Stimulated activated CD8-positive, alpha-beta memory T cell treated with anti-CD3 and anti-CD28 coated beads, Interleukin-12 subunit alpha, Interleukin-12 subunit beta, amount 100 ng/mL, for 24 hours (primary cell): ENCODE measurements at regions not wholly inside any gene's neighbourhood (a gene's known extent, or its start where the extent isn't known, plus 50 kb on each side); places are given as distances from the start of the nearest gene placed in this dataset.

Experiments used
- DNase-seq: peaks from one replicate; pipeline ENCODE4 v3.0.0-alpha.2; 2020; ENCODE audit errors: extremely low read depth

DNA sequence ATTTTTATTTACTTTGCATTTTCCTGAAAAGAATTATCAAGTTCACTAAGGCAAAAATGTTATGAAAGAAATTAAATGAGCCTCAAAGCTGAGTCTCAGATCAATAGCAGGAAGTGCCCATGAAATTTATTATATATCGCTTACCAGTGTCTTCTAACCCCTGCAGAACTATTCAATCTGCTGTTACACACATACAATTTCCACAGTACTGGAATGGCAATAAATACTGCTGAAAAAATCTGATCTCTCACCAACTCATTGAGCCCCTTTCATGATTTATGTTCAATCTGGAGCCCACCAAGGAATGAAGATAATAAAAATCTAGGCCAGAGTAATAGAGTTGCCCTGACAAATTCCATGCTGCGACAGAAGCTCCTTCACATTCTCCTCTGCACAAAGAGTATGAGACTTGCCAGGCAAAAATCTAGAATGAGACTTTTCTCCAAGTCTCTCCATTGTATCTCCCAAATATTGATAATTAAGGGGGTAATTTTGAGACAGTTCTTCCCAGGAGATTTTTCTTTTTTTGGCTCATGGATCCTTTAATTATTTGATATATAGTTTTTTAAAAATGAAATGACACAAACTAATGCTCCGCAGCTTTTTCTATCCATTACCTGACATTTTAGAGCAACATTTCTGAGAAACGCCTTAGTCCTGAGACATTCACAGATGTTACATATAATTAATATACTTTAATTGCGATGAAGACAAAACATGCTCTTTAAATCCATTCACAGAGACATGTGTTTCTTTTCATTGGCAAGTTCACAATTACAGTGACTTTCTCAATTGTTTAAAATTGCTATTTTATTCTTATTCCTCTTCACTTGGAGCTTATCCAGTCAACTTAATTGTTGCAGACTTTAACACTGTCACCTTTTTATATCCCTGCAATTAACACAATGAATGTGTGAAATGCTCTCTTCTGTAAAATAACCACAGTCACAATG, 1020.4 kb downstream of the CBLN2 start:
- DNase-seq = no peak

DNA sequence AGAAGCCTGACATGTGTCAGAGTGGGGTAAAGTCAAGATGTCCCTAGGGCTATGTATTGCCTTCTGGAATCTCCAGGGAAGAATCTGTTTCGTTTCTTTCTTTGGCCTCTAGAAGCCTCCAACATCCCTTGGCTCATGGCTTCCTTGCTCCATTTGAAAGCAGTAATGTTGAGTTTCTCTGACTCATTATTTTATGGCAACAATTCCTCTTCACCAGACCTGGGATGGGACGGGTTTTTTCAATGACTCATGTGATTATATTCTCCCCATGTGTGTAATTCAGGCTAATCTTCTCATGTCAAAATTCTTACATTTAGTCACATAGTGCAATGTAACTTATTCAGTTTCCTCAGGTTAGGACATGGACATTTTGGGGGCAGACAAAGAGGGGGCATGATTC, 1038.6 kb downstream of the CBLN2 start:
- no peak for DNase-seq

DNA sequence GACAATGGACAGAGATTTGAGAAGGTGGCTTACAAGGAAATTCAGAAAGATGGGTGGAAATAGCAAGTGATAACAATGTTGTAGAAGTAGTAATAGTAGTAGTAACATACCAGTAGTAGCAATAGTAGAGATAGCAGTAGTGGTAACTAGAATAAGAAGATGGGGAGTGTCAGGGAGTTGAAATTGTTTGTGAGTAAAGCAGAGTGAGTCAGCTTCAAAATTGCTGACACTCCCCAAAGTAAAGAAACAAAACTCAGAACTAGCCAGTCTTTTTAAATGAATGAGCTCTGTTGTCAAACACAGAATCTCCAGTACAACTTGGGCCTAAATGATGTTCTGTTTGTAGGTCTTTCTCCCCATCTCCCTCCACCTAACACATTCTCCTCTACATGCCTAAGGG, 1040.9 kb downstream of the CBLN2 start:
- no peak for DNase-seq

DNA sequence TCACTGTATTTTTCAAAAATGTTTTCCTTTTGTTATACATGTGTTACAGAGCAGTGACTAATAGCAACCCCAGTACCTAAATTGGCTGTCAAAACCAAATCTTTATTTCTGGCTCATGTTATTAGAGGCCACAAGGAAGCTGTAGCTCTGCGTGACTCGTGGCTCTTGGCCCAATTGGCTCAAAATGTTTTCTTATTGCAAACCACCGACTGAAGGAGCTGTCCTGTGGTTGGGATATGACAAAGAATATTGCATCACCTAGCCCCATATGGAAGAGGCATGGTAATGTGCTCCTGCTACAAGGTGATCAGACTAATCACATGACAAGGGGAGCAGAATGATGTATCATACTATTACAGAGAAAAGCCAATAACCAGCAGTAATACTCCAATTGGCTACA, 1058.5 kb downstream of the CBLN2 start:
- DNase-seq = no peak

DNA sequence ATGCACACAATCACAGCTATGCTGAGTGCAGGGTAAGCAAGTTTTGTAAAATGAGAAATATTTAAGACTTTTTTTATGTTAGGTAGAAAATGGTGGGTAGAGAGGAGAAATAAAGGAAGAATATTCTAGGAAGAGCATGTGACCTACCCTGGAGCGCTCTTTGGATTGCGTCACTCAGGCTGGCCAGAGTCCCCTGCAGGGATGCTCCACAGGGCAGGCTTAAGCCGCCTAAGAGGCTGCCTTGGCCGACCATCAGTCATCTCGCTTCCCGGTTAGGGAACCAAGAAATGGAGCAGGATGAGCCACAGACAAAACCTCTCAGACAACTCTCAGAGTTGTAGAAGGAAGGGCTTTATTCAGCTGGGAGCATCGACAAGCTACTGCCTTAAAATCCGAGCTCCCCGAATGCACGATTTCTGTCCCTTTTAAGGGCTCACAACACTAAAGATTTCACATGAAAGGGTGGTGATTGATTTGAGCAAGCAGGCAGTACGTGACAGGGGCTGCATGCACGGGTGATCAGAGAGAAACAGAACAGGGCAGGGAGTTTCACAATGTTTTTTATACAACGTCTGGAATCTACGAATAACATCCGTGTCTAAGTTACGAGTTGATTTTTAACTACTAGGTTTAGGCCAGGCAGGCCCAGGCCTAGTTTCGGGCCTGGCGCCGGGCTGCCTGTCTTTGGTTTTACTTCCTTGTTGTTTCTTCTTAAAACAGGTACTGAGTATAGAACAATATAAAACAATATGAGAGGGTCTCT, 1072.0 kb downstream of the CBLN2 start:
- no peak for DNase-seq

DNA sequence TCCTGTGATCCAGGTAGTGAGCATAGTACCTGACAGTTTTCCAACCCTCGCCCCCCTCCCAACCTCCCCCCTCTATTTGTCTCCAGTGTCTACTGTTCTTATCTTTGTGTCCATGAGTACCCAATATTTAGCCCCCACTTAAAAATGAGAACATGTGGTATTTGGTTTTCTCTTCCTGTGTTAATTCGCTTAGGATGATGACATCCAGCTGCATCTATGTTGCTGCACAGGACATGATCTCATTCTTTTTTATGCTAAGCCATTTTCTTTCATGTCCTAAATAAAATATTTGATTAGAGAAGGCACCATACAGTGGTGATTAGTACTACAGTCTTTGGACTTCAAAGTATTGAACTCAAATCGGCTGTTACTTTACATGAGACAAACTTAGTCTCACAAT, 1087.9 kb downstream of the CBLN2 start:
- no peak for DNase-seq

DNA sequence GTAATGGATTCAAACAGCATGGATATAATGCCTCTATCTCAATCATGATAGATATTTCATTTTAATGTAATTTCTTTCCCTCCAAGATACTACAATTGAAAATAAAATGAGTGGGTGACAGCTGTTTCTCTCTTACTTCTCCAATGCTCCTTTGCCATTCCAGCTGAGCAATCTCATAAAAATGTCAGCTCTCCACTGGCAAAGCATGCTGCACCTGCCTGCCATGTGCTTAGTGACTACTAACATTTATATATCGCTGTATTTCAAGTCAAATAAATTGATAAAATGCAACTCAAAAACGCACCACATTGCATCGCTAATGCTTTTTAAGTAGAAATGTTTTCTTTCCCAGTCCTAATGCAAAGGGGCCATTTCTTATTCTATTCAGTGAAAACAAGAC, 1093.9 kb downstream of the CBLN2 start:
- no peak for DNase-seq

DNA sequence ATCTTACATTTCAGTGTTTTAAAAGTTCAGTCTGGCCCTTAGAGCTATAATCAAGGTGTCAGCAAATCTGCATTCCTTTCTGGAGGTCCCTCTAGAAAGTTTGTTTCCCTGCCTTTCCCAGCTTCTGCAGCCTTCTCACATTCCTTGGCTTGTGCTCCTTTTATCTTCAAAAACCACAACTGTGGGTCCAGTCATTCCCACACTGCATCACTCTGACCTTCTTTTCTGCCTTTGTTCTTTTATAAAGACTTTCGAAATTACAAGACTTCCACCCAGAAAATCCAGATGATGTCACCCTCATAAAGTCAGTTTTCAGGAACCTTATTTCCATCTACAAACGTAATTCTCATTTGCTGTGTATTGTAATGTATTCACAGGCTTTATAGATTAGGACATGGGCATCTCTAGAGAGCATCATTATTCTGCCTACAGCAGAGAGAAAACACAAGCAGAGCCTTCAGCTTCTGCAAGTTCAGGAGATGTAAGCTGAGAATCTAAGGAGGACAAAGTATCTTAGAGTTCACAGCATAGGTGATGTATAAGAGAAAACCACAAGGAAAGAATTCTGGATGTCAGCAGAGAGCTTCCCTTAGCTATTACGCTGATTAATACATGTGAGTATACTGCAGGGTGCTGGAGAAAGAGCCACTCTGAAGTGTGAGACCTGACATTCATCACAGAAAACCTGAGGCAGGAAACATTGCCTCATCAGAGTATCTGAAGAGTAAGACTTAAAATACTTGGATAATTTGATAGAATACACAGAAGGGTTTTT, 1100.2 kb downstream of the CBLN2 start:
- no peak for DNase-seq

DNA sequence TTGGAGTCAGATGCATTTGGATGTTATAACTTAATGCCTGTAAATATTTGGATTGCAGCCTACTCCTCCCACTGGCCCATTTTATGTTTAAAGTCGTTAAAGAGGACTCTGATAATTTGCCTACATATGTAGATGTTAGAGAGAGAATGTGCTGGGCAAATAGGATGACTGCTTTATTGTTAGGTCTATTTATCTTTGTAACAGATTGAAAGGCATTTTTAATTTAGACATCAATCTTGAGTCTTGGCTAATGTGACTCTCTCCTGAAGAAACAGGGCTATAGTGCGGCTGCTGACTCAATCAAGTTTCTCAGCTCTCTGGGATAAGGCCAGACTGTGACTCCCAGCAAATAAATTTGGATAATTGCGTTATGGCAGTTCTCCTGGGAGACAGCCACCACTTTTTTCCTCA, 1101.4 kb downstream of the CBLN2 start:
- no peak for DNase-seq

DNA sequence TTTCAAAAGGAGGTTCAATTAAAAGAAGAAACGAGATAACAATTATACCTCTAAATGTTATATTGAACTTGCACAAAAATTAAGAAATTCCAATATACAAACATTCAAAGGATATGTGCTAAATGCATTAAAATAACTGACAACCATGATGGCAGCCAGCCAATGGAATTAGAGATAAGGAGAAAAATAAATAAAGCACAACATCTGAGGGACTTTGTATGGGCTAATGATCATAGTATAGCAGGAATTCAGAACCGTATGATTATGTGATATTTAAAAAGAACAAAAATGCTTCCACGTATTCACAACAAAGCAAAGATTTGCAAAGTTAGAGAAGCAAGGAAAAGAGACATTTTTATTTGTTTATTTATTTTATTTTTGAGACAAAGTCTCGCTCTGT, 1103.0 kb downstream of the CBLN2 start:
- no peak for DNase-seq

DNA sequence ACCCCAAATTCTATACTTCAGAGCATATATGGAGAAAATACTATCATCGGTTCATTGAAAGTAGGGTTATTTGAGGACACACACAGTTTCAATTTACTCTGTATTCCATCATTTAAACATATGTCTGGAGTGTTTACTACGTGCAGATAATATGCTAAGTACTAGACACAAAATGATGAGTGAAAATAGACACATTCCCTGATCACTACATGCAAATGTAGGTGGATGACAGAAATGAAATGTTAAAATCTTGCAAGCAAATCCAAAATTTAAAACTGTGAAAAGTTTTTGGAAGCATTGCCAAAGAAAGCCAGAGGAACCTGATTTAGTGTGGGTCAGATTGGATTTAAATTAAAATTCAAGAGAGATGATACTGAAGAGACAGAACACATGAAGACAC, 1106.6 kb downstream of the CBLN2 start:
- no peak for DNase-seq

DNA sequence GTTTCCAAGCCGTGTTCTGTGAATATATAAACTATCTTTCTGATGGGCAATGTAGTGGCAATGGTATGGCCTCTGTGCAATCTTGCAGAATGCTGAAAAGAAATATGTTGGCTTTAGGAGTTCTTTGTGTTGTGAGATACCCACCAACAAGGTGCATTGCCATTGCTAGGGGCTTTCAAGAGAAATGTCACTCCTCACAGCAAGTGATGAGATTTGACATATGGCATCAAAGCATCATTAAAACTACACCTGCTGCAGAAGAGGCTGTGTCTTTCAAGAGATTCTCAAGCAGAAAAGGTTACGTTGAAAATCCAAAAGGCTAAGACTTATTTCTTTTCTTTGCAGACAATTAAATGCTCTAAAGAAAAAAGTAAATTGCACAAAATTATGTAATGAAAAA, 1110.8 kb downstream of the CBLN2 start:
- no peak for DNase-seq

DNA sequence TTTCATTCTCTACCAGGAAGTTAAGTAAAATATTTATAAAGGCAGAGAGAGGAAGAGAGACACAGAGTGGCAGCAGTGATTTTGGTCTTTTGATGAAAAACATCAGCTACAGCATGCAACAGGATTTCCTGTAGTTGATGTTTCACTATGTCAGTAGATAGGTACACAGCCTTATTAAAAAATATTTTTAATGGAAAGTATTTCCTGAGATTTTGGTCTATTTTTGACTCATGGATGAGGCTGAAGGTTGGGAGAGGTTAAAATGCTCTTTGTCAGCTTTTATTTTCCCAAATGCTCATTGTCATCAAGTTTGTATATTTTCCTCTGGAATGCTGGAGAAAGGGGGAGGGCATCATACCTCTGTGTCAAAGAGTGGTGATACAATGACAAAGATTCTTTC, 1112.5 kb downstream of the CBLN2 start:
- DNase-seq = no peak

DNA sequence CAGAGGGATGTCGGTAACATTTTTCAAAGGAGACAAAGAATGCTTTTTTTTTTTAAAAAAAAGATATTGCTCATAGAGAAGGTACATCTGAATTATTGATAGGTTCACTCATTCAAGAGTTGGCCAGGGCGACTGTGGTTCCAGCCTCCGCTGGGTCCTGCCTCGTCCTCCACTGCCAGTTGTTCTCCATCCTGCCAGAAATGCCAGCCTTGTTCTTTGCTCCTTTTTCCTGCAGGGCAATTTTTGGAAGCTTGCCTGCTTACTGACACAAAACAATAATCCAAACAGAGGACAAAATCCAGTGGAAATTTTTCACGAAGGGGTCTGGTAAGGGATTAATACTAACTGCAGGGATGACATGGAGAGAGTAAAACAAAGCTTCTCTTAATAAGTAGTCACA, 1113.0 kb downstream of the CBLN2 start:
- DNase-seq = no peak

DNA sequence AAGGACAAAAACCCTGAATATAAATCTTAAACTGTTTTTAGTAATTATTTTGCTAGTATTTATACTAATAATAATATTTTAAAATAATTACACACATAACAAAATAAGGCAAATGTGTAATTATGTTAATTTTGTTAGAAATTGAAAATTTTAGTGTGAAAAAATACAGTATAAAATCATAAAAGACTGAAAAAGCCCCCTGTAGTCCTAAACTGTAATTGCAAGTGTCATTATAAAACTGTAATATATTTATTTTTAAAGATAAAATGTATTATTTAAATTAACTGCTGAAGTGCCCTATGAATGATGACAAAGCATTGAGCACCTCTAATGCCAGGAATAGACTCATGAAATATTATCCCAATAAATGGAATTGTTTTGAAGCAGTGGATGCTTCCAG, 1117.7 kb downstream of the CBLN2 start:
- DNase-seq = no peak

DNA sequence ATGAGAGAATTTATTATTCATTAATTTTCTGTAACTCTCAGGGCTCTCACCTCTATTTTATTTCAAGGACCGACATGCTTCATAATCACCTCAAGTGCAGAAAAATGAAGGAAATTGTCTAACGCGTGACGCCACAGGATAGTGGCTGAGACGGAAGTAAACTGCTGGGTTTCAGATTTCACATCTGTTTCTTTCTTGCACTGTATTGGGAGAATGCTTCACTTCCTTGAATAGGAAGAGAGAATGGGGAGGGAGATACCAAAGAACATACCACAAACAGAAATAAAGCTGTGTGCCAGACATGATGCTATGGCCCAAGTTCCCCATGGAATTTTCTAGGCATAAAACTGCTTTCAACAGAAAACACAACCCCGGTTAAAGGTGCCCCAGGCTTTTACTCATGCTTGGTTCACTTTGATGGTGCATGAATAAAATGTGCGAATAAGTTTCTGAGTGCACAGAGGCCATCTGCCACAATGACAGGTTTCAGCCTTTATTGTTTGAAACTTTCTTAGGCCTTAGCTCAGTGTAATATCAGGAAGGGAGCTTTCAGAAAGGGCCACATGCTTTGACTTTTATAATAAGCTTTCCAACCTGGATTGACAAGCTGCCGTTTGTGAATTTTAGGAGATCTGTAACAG, 1116.4 kb downstream of the SOCS6 start:
- no peak for DNase-seq

DNA sequence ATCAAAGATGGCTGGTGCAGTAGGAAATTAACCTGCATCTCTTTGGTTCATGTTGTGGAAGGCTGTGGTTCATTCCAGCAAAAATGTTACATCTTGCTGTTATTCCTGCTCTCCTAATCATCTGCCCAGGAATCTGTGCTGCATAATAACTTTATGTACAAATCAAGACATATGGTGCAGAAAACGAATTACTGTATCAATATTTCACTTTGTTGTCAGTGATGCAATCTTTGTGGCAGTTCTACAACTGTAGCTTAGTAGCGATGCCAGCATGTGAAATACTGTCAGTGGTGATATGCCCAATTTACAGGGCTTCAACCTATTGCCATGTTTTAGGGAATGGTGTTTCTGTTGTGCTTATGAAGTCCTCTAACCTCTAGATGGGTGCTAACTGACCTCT, 1114.7 kb downstream of the SOCS6 start:
- no peak for DNase-seq

DNA sequence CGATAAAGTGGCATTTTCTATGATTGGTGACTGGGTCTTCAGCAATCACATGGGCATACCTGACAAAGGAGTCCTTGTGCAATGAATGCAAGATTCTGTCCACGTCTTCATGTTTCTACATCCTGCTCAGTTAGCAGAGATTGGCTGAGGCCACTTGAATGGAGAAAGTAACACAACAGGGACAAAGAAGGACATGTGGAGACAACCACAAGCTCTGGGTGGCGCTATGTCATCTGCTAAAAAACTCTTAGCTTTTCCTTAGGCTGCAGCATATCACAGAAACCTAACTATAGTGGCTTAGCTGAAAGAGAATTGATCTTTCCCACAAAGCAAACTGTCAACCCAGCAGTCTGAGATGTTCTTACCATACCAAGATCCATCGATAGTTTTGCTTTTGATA, 1109.7 kb downstream of the SOCS6 start:
- DNase-seq = no peak

DNA sequence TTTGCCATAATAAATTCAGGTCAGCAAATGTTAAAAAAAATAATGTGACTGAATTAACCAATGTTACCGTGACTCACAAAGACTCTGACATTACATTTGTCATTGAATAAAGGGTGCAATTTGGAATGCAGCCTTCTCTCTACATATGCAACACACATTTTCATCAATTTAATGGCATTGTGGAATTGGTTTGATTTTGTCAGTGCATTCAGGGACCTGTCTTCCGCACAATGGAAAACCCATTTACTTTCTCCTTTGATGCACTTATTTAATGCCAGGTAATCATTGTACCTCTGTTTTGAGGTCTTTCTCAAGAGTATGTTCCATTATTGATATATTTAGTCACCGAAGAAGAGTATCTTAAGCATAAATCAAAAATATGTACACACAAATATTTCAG, 1099.3 kb downstream of the SOCS6 start:
- no peak for DNase-seq

DNA sequence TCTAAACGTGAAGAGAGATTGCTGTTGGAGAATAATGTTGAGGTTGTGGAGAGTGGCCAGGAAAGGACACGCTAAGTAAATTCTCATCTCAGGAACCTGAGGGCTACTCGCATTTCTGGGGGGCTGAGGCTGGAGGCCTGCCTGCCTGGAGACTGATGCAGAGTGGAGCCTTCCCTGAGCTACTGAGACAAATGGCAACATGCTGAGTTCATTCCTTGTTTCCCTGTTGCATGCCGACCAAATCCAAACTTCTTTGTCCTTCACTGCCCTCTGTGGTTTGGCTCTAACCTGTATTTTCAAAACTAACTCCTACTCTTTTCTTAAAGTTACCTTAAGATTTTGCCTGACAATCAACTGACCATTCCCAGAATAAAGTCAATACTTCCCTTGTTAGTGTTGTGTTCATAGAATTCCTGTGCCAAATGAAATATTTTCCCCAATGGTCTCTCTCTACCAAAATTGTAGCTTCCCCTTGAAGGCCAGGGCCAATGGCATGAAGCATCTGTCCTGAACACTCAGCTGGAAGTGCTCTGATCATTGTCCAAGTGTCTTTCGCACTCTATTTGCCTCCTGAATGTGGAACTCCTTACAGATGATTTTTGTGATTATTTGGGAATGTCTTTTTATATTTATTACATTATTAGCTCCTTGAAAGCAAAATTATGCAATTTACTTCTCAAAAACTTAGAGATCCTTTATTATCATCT, 1085.6 kb downstream of the SOCS6 start:
- DNase-seq = no peak

DNA sequence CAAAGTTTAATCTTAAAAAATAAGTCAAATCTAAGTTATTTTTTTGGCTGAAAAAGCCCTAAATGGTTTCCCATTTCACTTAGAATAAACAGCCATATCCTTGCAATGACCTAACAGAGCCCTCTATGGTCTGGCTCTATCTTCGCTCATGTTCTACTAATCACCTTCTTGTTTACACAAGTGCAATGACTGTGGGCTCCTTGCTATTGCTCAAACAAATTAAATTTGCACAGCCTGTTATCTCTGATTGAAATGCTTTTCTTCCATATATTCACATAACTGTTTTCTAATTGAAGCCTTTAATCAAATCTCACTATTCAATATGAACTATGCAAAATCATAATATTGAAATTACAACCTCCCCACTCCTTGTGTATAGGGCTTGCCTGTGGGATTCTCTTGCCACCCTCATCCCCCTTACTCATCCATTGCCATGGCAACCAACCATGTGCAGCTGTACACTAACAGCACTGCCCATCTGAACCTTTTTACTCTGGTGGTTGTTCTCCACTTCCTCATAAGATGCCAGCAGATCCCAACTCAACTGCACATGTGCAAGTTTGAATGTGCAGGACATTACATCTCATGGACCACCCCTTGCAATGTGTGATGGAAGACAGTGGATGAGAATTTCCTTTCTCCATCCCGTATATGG, 1083.2 kb downstream of the SOCS6 start:
- DNase-seq = no peak
